Fibroblast of skin of right quadriceps (primary cell): ENCODE measurements at regions not wholly inside any gene's neighbourhood (a gene's known extent, or its start where the extent isn't known, plus 50 kb on each side); places are given as distances from the start of the nearest gene placed in this dataset.

ENCODE experiments used
- DNase-seq: peaks from one replicate; pipeline ENCODE4 v3.0.0-alpha.2; 2013

GRCh38 chr9:86794391-86795046, 152.8 kb downstream of the GAS1 start:
- DNase-seq, result peak; percentile 94

GRCh38 chr9:86792136-86792535, 155.2 kb downstream of the GAS1 start:
- DNase-seq, result peak; percentile 54

GRCh38 chr9:86790805-86791204, 156.5 kb downstream of the GAS1 start:
- DNase-seq, result no peak

GRCh38 chr9:86788456-86788855, 158.8 kb downstream of the GAS1 start:
- DNase-seq, result peak; percentile 93

DNA sequence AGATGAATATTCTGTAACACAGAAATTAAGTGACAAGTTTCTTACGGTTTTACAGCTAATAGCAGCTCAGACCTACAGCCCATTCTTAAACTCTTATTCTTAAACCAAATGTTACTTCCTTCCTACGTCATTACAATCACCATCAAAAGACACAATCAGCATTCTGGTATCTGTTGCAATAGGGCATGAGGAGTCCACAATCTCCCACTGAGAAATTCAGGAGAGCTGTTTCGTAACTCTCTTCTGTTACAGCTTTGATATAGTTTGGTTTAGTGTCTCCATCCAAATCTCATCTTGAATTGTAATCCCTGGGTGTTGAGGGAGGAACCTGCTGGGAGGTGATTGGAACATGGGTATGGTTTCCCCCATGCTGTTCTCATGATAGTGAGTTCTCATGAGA, 163.4 kb downstream of the GAS1 start:
- peak; percentile 91 for DNase-seq

DNA sequence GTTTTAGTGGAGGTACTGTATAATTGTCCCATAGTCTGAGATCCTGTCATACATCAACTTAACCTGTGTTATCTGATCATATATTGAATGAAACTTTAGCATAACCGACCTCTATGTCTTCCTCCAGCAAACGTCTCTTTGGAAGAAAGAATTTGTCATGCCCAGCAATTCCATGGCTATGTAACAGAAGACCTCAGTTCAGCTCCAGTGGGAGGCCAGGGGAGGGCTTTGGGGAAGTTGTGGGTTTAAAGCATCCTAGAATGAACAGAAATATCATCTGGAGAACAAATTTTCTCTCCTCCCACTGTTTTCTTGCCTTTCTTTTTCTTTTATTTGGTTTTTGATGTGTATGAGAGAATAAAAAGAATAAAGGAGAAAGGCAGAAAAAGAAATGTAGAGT, 164.5 kb downstream of the GAS1 start:
- no peak for DNase-seq

GRCh38 chr9:86778761-86779160, 168.5 kb downstream of the GAS1 start:
- no peak for DNase-seq

DNA sequence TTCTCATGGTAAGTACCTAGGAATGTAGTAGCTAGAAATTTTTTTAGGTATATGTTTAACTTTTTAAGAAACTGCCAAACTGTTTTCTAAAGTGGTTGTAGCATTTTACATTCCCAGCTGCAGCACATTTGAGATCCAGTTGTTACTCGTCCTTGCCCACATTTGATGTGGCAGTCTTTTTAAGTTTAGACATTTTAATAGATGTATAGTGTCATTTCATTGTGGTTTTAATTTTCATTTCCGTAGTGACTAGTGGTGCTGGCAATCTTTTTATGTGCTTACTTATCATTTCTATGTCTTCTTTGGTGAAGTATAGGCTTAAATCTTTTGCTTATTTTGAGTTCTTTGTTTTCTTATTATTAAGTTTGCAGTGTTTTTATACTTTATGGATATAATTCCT, 171.6 kb downstream of the GAS1 start:
- DNase-seq, result no peak

- no peak for DNase-seq
Measured at GRCh38 chr9:86774116-86774515, 173.2 kb downstream of the GAS1 start.

DNA sequence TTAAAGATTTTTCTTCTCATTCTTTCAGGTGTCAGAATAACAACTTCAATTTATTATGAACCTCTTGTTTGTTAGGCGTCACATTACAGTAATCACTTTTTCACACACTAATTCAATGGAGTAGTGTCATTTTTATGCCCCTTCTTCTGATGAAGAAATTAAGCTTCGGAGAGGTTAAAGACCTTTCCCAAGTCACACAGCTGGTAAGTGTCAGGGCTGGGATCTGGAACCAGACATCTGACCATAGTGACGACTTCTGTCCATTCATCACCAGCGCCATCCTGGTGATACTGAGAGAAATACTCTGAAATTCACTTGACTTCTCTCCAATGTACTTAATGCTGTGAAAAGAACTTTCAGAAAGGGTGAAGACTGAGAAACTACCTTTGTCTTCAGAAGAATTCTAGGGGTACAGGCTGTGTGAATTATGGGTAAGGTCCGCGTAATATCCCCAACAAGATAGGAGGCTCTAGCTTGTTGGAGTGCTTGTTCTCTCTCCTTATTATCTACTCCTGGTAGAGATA, 173.8 kb downstream of the GAS1 start:
- DNase-seq, result no peak

- peak; percentile 82 for DNase-seq
Measured at GRCh38 chr9:86772635-86772993, 174.7 kb downstream of the GAS1 start.

DNA sequence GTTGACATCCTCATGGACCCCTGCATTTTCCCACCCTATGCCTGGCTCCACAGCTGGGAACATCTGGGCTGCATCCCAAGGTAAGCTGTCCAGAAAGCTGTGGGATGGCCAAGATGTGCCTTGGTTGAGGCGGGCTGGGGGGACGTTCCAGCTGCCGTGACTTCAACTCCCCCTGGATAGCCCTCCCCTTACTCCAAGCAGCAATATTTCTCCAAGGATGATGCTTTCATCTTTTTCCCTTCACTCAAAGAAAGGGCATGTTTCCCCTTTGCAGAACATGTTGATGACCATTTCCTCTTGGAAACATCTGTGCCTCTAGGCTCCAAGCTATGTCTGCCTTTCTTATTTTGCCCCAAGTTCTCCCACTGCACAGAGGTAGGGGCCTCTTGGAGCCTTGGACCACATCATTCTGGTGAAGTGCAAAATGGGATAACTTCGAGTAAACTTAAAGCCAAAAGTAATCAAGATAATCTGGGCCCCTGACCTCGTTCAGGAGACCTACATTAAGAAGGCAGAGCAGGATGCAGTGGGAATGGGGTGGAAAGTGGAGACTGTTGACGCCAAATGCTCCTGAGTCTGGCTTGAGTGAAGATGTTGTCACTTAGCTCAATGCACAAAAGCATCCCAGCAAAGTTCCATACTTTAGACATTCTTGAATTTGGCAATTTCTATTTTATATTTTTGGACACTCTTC, 175.2 kb downstream of the GAS1 start:
- no peak for DNase-seq

DNA sequence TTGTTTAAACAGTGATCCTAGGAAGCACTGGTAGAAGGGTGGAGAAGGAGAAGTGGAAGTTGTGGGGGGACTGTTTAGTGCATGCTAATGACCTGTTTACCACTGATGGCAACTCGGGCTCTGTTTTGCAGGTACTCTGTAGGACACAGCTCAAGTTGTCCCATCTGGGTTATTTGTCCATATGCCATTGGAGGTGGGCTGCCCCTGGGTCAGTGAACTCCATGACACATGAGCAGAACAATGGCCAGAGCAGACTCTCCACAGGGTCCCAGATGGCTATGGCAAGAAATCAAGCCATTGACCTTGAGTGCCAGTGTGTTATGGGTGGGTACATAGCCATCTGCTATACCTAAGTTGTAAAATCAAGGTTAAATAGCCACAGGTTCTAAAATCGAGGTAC, 175.9 kb downstream of the GAS1 start:
- DNase-seq, result no peak

DNA sequence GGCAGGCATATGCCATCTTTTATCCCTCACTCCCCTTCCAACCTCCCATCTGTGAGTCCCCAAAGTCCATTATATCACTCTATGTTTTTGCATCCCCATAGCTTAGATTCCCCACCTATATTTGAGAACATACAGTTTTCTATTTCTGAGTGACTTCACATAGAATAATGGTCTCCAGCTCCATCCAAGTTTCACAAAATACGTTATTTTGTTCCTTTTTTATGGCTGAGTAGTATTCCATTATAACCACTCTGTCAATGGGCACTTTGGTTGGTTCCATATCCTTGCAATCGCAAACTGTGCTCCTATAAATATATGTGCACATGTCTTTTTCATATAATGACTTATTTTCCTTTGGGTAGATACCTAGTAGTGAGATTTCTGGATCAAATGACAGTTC, 178.6 kb downstream of the GAS1 start:
- no peak for DNase-seq

DNA sequence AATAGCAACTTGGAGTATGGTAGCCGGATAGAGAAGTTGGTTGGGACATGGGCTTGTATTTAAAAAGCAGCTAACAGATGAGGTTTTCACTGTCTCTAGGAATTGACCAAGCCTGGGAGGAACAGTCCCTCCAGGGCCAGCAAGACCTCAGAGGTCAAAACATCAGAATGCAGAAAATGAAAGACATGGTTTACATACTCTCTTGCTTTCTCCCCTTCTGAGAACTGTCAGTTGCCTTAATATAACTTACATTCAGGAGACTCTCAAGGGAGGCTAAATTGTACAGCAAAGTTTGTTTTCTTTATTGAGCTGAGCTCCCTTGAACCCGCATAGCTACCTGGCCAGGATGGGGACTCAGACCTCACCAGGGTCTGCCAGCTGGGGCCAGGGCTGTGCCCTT, 179.3 kb downstream of the GAS1 start:
- no peak for DNase-seq

- DNase-seq, result peak; percentile 45
Measured at GRCh38 chr9:86767373-86767772, 179.9 kb downstream of the GAS1 start.

DNA sequence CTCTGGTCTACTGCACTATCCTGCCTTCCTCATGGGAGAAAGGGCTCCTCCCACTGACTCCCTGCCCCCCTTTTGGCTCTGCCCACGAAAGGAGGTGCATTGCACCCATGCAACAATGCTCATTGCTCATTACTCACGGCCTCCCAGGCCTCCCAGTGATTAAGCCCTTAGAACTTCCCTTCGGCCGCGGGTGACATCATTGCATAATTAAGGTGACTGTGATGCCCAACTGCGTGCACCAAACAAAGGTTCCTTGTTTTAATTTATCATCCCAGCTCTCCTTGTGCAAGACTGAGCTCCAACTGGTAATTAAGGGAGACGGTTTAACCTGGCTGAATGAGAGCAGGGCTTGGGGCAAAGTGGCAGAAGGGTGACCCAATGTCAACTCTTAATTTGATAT, 180.4 kb downstream of the GAS1 start:
- DNase-seq, result peak; percentile 93

DNA sequence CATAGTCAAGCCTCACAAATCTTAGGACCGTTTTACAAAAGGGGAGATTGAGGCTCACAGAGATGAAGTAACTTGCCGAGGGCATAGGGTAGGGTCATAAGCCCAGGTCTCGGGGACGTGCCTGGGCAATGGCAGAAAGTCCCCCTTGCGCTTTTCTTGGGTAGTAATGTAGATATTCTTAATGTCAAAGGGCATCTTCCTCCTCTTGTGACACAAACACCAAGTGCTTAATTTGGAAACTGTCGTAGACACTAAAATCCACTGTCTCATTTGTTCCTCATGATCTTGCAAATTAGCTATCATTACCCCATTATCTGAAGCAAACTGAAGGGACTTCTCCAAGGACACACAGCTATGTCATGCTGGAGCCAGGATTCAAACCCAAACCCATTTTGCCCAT, 180.8 kb downstream of the GAS1 start:
- DNase-seq, result no peak

DNA sequence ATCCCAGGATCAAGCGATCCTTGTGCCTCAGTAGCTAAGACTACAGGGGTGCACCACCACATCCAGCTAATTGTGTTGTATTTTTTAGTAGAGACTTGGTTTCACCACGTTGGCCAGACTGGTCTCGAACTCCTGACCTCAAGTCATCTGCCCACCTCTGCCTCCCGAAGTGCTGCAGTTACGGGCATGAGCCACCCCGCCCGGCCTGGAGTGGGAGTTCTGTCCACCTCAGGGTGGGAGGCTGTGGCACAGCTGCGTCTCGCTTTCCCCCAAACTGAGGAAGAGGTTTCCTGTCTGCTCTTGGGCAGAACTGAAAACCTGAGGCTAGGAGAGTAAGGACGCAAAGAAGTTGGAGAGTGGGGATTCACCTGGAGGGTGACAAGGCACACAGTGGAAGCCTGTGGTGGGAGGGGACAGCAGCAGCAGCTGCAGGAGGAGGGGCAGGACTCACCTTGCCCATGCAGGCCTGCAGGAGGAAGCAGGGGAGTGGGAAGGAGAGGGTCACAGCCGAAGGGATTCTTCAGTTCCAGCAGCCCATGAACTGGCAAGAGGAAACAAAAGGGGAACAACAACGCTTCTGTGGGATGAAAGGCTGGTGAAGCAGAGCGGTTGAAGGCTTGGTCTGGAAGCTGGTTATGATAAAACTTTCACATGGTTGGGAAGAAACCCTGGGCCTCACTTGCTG, 181.4 kb downstream of the GAS1 start:
- no peak for DNase-seq

DNA sequence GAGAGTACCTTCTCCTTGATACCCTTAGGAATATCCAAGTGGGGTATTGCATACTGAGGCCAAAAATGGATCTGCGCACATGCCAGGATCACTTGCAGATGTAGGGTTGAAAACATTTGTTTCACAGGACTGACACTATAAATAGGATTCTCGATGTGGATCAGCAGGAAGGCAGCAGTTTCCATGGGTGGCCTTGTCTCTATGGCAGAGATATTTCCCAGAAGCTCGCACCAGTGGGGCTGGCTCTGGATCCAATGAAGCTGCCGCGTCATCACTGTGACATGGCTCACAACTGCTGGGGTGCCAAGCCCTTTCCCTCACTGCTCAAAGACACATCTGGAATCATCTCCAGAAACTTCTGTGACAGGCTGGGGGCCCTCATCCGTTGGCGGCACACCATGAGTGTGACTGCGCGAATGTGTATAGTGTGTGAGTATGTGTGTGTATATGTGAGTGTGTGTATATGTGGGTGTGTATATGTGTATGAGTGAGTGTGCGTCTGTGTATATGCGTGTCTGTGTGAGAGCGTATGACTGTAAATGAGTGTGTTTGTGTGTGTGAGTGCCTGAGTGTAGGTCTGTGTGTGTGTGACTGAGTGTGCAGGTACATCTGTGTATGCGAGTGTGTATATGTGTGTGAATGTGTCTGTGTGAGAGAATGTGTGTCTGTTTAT, 182.5 kb downstream of the GAS1 start:
- DNase-seq, result peak; percentile 61

- no peak for DNase-seq
Measured at GRCh38 chr9:86764221-86764624, 183.1 kb downstream of the GAS1 start.

DNA sequence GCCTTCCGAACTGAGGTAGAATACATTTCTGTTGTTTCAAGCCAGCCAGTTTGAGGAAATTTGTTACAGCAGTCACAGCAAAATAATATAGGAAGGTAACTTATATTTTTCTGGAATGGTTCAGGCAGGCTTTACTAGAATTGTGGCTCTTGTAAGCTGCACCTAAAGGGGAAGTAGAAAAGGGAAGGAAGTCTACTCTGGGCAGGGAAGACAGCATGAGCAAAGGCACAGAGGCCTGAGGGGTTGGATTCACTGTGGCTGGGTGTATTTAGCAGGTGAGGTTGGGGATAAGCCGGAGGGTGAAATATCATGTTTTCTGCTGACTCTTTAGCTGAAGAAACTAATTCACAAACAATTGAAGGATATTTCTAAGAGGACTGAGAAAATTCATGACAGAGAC, 183.5 kb downstream of the GAS1 start:
- DNase-seq, result no peak

DNA sequence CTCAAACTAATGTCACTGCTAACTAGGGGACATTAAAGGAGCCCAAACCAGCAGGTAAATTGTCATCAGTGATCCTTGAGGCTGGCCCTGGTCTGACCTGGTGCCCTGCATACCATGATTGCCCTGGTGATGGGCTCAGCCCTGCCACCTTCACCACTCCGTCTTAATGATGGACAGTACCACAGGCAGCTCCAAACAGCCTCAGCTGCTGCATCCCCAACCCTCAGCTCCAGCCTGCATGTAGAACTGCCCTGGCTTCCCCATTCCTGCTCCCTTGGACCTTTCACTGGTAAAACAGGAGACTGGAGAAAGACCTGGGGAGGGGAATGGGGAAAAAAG, 190.0 kb downstream of the GAS1 start:
- no peak for DNase-seq
